Aorta (tissue), 5 donors: ENCODE measurements at regions not wholly inside any gene's neighbourhood (a gene's known extent, or its start where the extent isn't known, plus 50 kb on each side); places are given as distances from the start of the nearest gene placed in this dataset.

Experiments used
- ATAC-seq: fragments of 200-7000 bp; cut with Tn5 transposase; one replicate; pipeline ENCODE4 v1.9.1; 2022; ENCODE audit warnings: moderate library complexity; ENCODE audit not compliant: low FRiP score
- DNase-seq, 2 donors: peaks; one replicate each; pipeline ENCODE4 v3.0.0-alpha.2; 2020
- H3K27ac ChIP-seq, 2 donors: one replicate each; pipeline ENCODE4 v1.5.1; 2013; ENCODE audit warnings: low read length in 2 of 2, mild to moderate bottlenecking in 2 of 2, moderate library complexity in 2 of 2, control low read depth in 1 of 2, inconsistent platforms in 1 of 2, low read depth in 1 of 2
- H3K27me3 ChIP-seq, 2 donors: one replicate each; pipeline ENCODE4 v1.6.1; 2013; ENCODE audit warnings: control low read depth in 1 of 2, low read length in 1 of 2, mild to moderate bottlenecking in 1 of 2, moderate library complexity in 1 of 2; ENCODE audit not compliant: insufficient read depth in 2 of 2, control insufficient read depth in 1 of 2
- H3K36me3 ChIP-seq, 2 donors: one replicate each; pipeline ENCODE4 v1.6.1; 2013; ENCODE audit warnings: control low read depth in 1 of 2, low read length in 1 of 2, mild to moderate bottlenecking in 1 of 2; ENCODE audit not compliant: insufficient read depth in 2 of 2, control insufficient read depth in 1 of 2
- H3K4me1 ChIP-seq, 2 donors: one replicate each; pipeline ENCODE4 v1.6.1; 2013; ENCODE audit warnings: low read length in 2 of 2, control low read depth in 1 of 2, mild to moderate bottlenecking in 1 of 2, moderate library complexity in 1 of 2; ENCODE audit not compliant: insufficient read depth in 2 of 2, control insufficient read depth in 1 of 2
- H3K4me3 ChIP-seq, 2 donors: one replicate each; pipeline ENCODE4 v1.5.1; 2013; ENCODE audit warnings: low read length in 2 of 2, control low read depth in 1 of 2, mild to moderate bottlenecking in 1 of 2
- H3K9me3 ChIP-seq: one replicate; pipeline ENCODE4 v1.6.1; 2013; ENCODE audit warnings: mild to moderate bottlenecking, low read length; ENCODE audit not compliant: control insufficient read depth
- WGBS, 2 donors: extraction: QIAGEN DNeasy Blood & Tissue Kit; methylation state at CpG; one replicate each; pipeline ENCODE4 v1.1.7; 2013; 5-methylcytosine and 5-hydroxymethylcytosine counted together
- intact Hi-C, 2 donors: fragments of 100-400 bp; cut with DNase I; formaldehyde crosslinking; loops; one replicate each; pipeline versions ENCODE4 v1.14.2 to v1.15.0; 2022
- donor health status: healthy with polysubstance abuse.
- donor health status: Bipolar disorder and iron deficiency.
- donor health status: DM: no; HTN: no; CAD: no.
- donor health status: DM: no; HTN: no; CAD: no.
- donor health status: DM: yes; HTN: yes; CAD: no.

GRCh38 chr7:153584132-153584531 lies 468.1 kb upstream of the DPP6 start:
- no peaks in the 10 kb centered on the region for H3K27me3 ChIP-seq
- no peaks in the 10 kb centered on the region for H3K36me3 ChIP-seq
- ATAC-seq (no peak), DNase-seq (no peak)
- H3K27ac ChIP-seq: no peak overlapping the region
- intact Hi-C loops: no loop called here
- peaks cover 3% of the 10 kb centered on the region for H3K9me3 ChIP-seq
- H3K4me1 ChIP-seq: no peaks in the 10 kb centered on the region
- H3K4me3 ChIP-seq: no peak overlapping the region
- WGBS, 2 donors: 71 to 74% methylated on average over 3 of the region's 3 CpGs

- Histone ChIP-seq H3K27ac (no peak overlapping the region), H3K9me3 (peaks cover 5% of the 10 kb centered on the region), H3K27me3 (no peaks in the 10 kb centered on the region), H3K36me3 (no peaks in the 10 kb centered on the region), H3K4me1 (no peaks in the 10 kb centered on the region), H3K4me3 (no peak overlapping the region)
- DNase-seq (no peak), ATAC-seq (no peak)
- WGBS, 2 donors: 70 to 71% methylated on average over 5 of the region's 5 CpGs
- intact Hi-C loops: no loop called here
These were observed 463.6 kb upstream of the DPP6 start for GRCh38 chr7:153588586-153588985.

GRCh38 chr7:153590136-153590535 lies 462.1 kb upstream of the DPP6 start:
- intact Hi-C loops: no loop called here
- no peak for ATAC-seq
- peaks cover 3% of the 10 kb centered on the region for H3K9me3 ChIP-seq
- H3K36me3 ChIP-seq: no peaks in the 10 kb centered on the region
- WGBS, 2 donors: 76% methylated on average over 16 of the region's 16 CpGs
- no peak for DNase-seq
- H3K27me3 ChIP-seq: no peaks in the 10 kb centered on the region
- no peaks in the 10 kb centered on the region for H3K4me1 ChIP-seq
- H3K27ac ChIP-seq: no peak overlapping the region
- no peak overlapping the region for H3K4me3 ChIP-seq

GRCh38 chr7:153590571-153590970 lies 461.6 kb upstream of the DPP6 start:
- no peaks in the 10 kb centered on the region for H3K4me1 ChIP-seq
- WGBS, 2 donors: 76 to 85% methylated on average over 11 of the region's 11 CpGs
- no peak for DNase-seq
- no peak overlapping the region for H3K27ac ChIP-seq
- H3K9me3 ChIP-seq: peaks cover 3% of the 10 kb centered on the region
- no peaks in the 10 kb centered on the region for H3K36me3 ChIP-seq
- intact Hi-C loops: no loop called here
- no peak for ATAC-seq
- H3K27me3 ChIP-seq: no peaks in the 10 kb centered on the region
- no peak overlapping the region for H3K4me3 ChIP-seq

GRCh38 chr7:153607354-153607753 lies 444.8 kb upstream of the DPP6 start:
- WGBS, 2 donors: 65 to 66% methylated on average over 3 of the region's 3 CpGs
- H3K4me3 ChIP-seq: no peak overlapping the region

GRCh38 chr7:153616711-153617325 lies 435.4 kb upstream of the DPP6 start:
- Histone ChIP-seq H3K27me3 (no peaks in the 10 kb centered on the region), H3K4me3 (no peak overlapping the region), H3K9me3 (no peaks in the 10 kb centered on the region), H3K36me3 (no peaks in the 10 kb centered on the region), H3K4me1 (no peaks in the 10 kb centered on the region), H3K27ac (no peak overlapping the region)
- intact Hi-C loops: no loop called here
- DNase-seq: no peak
- WGBS, 2 donors: 11 to 14% methylated on average over 8 of the region's 8 CpGs
- no peak for ATAC-seq

More at GRCh38 chr7:153607354-153607753, 444.8 kb upstream of the DPP6 start:
- intact Hi-C loops: no loop called here
- H3K4me1 ChIP-seq: no peaks in the 10 kb centered on the region
- no peaks in the 10 kb centered on the region for H3K9me3 ChIP-seq
- H3K36me3 ChIP-seq: no peaks in the 10 kb centered on the region
- H3K27me3 ChIP-seq: peaks cover 0 to 1% of the 10 kb centered on the region in 2 donors
- DNase-seq (no peak), ATAC-seq (no peak)
- no peak overlapping the region for H3K27ac ChIP-seq

- intact Hi-C loops: no loop called here
- H3K4me1 ChIP-seq: no peaks in the 10 kb centered on the region
- no peak overlapping the region for H3K27ac ChIP-seq
- H3K4me3 ChIP-seq: no peak overlapping the region
- H3K36me3 ChIP-seq: no peaks in the 10 kb centered on the region
- no peaks in the 10 kb centered on the region for H3K9me3 ChIP-seq
- no peaks in the 10 kb centered on the region for H3K27me3 ChIP-seq
- no peak for DNase-seq
- no peak for ATAC-seq
These were observed 424.9 kb upstream of the DPP6 start for GRCh38 chr7:153627323-153627722.

- intact Hi-C loops: no loop called here
- Histone ChIP-seq H3K27ac (no peak overlapping the region), H3K4me1 (no peaks in the 10 kb centered on the region), H3K36me3 (no peaks in the 10 kb centered on the region), H3K4me3 (no peak overlapping the region), H3K27me3 (no peaks in the 10 kb centered on the region), H3K9me3 (no peaks in the 10 kb centered on the region)
- WGBS, 2 donors: 65 to 73% methylated on average over 6 of the region's 6 CpGs
- DNase-seq (no peak), ATAC-seq (no peak)
These were observed 423.8 kb upstream of the DPP6 start for GRCh38 chr7:153628406-153628805.

- H3K27ac ChIP-seq: no peak overlapping the region
- no peak for DNase-seq
- H3K36me3 ChIP-seq: no peaks in the 10 kb centered on the region
- WGBS, 2 donors: 42 to 57% methylated on average over 1 of the region's 1 CpG
- intact Hi-C loops: no loop called here
- no peaks in the 10 kb centered on the region for H3K27me3 ChIP-seq
- no peaks in the 10 kb centered on the region for H3K4me1 ChIP-seq
- ATAC-seq: no peak
- H3K9me3 ChIP-seq: no peaks in the 10 kb centered on the region
- no peak overlapping the region for H3K4me3 ChIP-seq
These were observed 423.4 kb upstream of the DPP6 start for GRCh38 chr7:153628825-153629224.
